ENCODE measurements at regions not wholly inside any gene's neighbourhood (a gene's known extent, or its start where the extent isn't known, plus 50 kb on each side); places are given as distances from the start of the nearest gene placed in this dataset.

DNA sequence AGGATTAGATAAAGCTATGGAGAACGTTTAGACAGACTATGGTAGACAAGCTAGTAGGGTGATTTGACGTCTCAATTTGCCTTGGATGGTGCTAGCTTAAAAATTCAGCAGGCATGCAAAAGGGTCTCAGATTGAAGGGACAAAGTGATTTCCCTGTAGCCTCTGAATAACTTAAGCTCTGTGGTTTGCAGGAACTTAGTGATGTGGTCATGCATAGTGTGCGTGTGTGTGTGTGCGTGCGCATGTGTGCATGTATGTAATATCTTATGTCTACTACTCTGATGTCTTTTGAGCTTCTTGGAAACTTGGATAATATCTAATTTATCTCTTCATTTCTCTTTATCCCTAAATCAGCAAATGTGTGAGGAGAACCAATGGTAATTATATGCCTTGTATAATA is 183.6 kb upstream of the TNC start:
- Histone ChIP-seq H3K4ac (ENCODE audit: low read depth, low read length) (no peak overlapping the region), H2AK5ac (ENCODE audit: insufficient read length, low read length) (no peak overlapping the region), H3K18ac (ENCODE audit: insufficient read length, low read depth, low read length) (no peak overlapping the region), H3K9ac (ENCODE audit: extremely low read depth, insufficient read length, low read length) (no peak overlapping the region), H3K79me2 (ENCODE audit: insufficient read depth, low read length) (no peaks in the 10 kb centered on the region), H2BK15ac (ENCODE audit: low read depth, low read length) (no peak overlapping the region), H4K8ac (replicated peaks; ENCODE audit: insufficient read length, low read depth, low read length) (no peak overlapping the region), H3K4me1 (ENCODE audit: insufficient read depth, low read length) (peaks cover 5% of the 10 kb centered on the region; the same call in 1 of the 2 replicates), H2BK12ac (ENCODE audit: insufficient read length, low read depth, low read length) (no peak overlapping the region), H2BK120ac (ENCODE audit: low read depth, low read length, poor library complexity, severe bottlenecking) (no peak overlapping the region), H3K27ac (ENCODE audit: insufficient read length, low read depth, low read length) (no peak overlapping the region), H3K4me2 (ENCODE audit: insufficient read depth, insufficient read length, low read length) (no peak overlapping the region), H2BK20ac (ENCODE audit: low read depth, low read length, poor library complexity, severe bottlenecking) (no peak overlapping the region), H3T11ph (ENCODE audit: low read length) (no peak overlapping the region), H4K91ac (ENCODE audit: insufficient read length, low read depth, low read length) (no peak overlapping the region), H3K9me3 (ENCODE audit: control insufficient read depth, low read depth, low read length) (no peaks in the 10 kb centered on the region), H2AFZ (ENCODE audit: low read length) (no peak overlapping the region), H3K56ac (ENCODE audit: insufficient read length, low read depth, low read length) (no peak overlapping the region), H4K20me1 (ENCODE audit: control insufficient read depth, insufficient read depth, insufficient read length) (peaks cover 2% of the 10 kb centered on the region), H2BK5ac (ENCODE audit: insufficient read length, low read length) (no peak overlapping the region), H3K23ac (ENCODE audit: insufficient read length, low read depth, low read length) (no peak overlapping the region), H3K14ac (ENCODE audit: insufficient read depth, low read length) (no peak overlapping the region), H3K23me2 (ENCODE audit: insufficient read length, low read depth, low read length, poor library complexity, severe bottlenecking) (no peaks in the 10 kb centered on the region), H3K27me3 (ENCODE audit: insufficient read depth, low read length) (no peaks in the 10 kb centered on the region), H4K5ac (ENCODE audit: insufficient read length, low read depth, low read length) (no peak overlapping the region), H3K79me1 (ENCODE audit: insufficient read depth, low read depth, low read length, poor library complexity, severe bottlenecking) (no peaks in the 10 kb centered on the region)
- Mint-ChIP-seq H3K4me3 (no peak overlapping the region), H3K27ac (no peak overlapping the region), H3K27me3 (ENCODE audit: low read depth) (no peaks in the 10 kb centered on the region; the same call in 1 of the 2 replicates), H3K36me3 (ENCODE audit: insufficient read depth in 1 of 3, low read depth in 3 of 3) (peaks cover 0 to 3% (median 2%) of the 10 kb centered on the region in 3 experiments; a peak in 3 of 7 replicates), H3K9me3 (peaks cover 0 to 3% of the 10 kb centered on the region in 2 experiments; a peak in 1 of 5 replicates), H3K4me1 (peaks cover 5 to 9% of the 10 kb centered on the region in 2 experiments)
- no peak for DNase-seq
- WGBS (ENCODE audit: extremely low coverage, insufficient read length, low lambda C conversion rate) = no CpG with 5 or more reads among the region's 5 CpGs
- TF ChIP-seq, protein P1, sequence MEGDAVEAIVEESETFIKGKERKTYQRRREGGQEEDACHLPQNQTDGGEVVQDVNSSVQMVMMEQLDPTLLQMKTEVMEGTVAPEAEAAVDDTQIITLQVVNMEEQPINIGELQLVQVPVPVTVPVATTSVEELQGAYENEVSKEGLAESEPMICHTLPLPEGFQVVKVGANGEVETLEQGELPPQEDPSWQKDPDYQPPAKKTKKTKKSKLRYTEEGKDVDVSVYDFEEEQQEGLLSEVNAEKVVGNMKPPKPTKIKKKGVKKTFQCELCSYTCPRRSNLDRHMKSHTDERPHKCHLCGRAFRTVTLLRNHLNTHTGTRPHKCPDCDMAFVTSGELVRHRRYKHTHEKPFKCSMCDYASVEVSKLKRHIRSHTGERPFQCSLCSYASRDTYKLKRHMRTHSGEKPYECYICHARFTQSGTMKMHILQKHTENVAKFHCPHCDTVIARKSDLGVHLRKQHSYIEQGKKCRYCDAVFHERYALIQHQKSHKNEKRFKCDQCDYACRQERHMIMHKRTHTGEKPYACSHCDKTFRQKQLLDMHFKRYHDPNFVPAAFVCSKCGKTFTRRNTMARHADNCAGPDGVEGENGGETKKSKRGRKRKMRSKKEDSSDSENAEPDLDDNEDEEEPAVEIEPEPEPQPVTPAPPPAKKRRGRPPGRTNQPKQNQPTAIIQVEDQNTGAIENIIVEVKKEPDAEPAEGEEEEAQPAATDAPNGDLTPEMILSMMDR (conservative IDR thresholded peaks at IDR 0.05) = no peak
